ENCODE measurements at regions not wholly inside any gene's neighbourhood (a gene's known extent, or its start where the extent isn't known, plus 50 kb on each side); places are given as distances from the start of the nearest gene placed in this dataset.
"Not testable (repeated sequence)": the region's sequence is repeated elsewhere in the genome, so short reads cannot be mapped to it uniquely, and the experiment has no call there.

- Histone ChIP-seq H3K4me1 (no peaks in the 10 kb centered on the region), H3K9me3 (replicated peaks) (no peaks in the 10 kb centered on the region), H3K27ac (replicated peaks) (no peak overlapping the region), H3K27me3 (ENCODE audit: low read depth) (no peaks in the 10 kb centered on the region), H3K4me3 (no peak overlapping the region), H3K36me3 (no peaks in the 10 kb centered on the region)
- DNase-seq = no peak
- TF ChIP-seq CTCF (IDR thresholded peaks at IDR 0.05; ENCODE audit: borderline replicate concordance) = no peak
- intact Hi-C loops (cut with micrococcal nuclease) = no loop called here
Measured at GRCh38 chrX:63058204-63058603, 292.9 kb downstream of the SPIN4 start.

GRCh38 chrX:63050225-63050624 lies 300.9 kb downstream of the SPIN4 start:
- no peak overlapping the region for H3K27ac ChIP-seq (replicated peaks)
- no peaks in the 10 kb centered on the region for H3K27me3 ChIP-seq (ENCODE audit: low read depth)
- H3K36me3 ChIP-seq = no peaks in the 10 kb centered on the region
- H3K4me1 ChIP-seq = no peaks in the 10 kb centered on the region
- intact Hi-C loops (cut with micrococcal nuclease) = no loop called here
- H3K9me3 ChIP-seq (replicated peaks) = no peaks in the 10 kb centered on the region
- TF ChIP-seq CTCF (IDR thresholded peaks at IDR 0.05; ENCODE audit: borderline replicate concordance) = no peak
- no peak for DNase-seq
- H3K4me3 ChIP-seq = no peak overlapping the region

- no peaks in the 10 kb centered on the region for H3K4me1 ChIP-seq
- intact Hi-C loops (cut with micrococcal nuclease) = no loop called here
- H3K4me3 ChIP-seq = no peak overlapping the region
- H3K9me3 ChIP-seq (replicated peaks) = no peaks in the 10 kb centered on the region
- H3K27me3 ChIP-seq (ENCODE audit: low read depth) = no peaks in the 10 kb centered on the region
- no peak for TF ChIP-seq CTCF (IDR thresholded peaks at IDR 0.05; ENCODE audit: borderline replicate concordance)
- DNase-seq = no peak
- H3K27ac ChIP-seq (replicated peaks) = no peak overlapping the region
- no peaks in the 10 kb centered on the region for H3K36me3 ChIP-seq
Measured at GRCh38 chrX:63032811-63033210, 318.3 kb downstream of the SPIN4 start.

GRCh38 chrX:63013549-63013948 lies 337.6 kb downstream of the SPIN4 start:
- no peaks in the 10 kb centered on the region for H3K36me3 ChIP-seq
- TF ChIP-seq CTCF (IDR thresholded peaks at IDR 0.05; ENCODE audit: borderline replicate concordance) = no peak
- peaks cover 5% of the 10 kb centered on the region for H3K9me3 ChIP-seq (replicated peaks)
- DNase-seq = no peak
- H3K4me3 ChIP-seq = no peak overlapping the region
- intact Hi-C loops (cut with micrococcal nuclease) = no loop called here
- H3K4me1 ChIP-seq = no peaks in the 10 kb centered on the region
- no peak overlapping the region for H3K27ac ChIP-seq (replicated peaks)
- no peaks in the 10 kb centered on the region for H3K27me3 ChIP-seq (ENCODE audit: low read depth)

- no peaks in the 10 kb centered on the region for H3K27me3 ChIP-seq (ENCODE audit: low read depth)
- intact Hi-C loops (cut with micrococcal nuclease) = no loop called here
- no peak overlapping the region for H3K4me3 ChIP-seq
- no peak for DNase-seq
- no peaks in the 10 kb centered on the region for H3K4me1 ChIP-seq
- H3K9me3 ChIP-seq (replicated peaks) = peaks cover 5% of the 10 kb centered on the region
- TF ChIP-seq CTCF (IDR thresholded peaks at IDR 0.05; ENCODE audit: borderline replicate concordance) = no peak
- H3K36me3 ChIP-seq = no peaks in the 10 kb centered on the region
- H3K27ac ChIP-seq (replicated peaks) = no peak overlapping the region
Measured at GRCh38 chrX:63012574-63012973, 338.6 kb downstream of the SPIN4 start.

GRCh38 chrX:63000196-63000595 lies 350.9 kb downstream of the SPIN4 start:
- H3K36me3 ChIP-seq; intact Hi-C loops (cut with micrococcal nuclease); H3K27me3 ChIP-seq (ENCODE audit: low read depth); H3K27ac ChIP-seq (replicated peaks); H3K4me3 ChIP-seq; DNase-seq; H3K4me1 ChIP-seq: not testable (repeated sequence)
- peaks cover 15% of the 10 kb centered on the region for H3K9me3 ChIP-seq (replicated peaks)

All from left ventricle myocardium inferior (tissue), 1 donor.